HCT116 (cell line): ENCODE measurements at regions not wholly inside any gene's neighbourhood (a gene's known extent, or its start where the extent isn't known, plus 50 kb on each side); places are given as distances from the start of the nearest gene placed in this dataset.

Experiments used
- ATAC-seq: fragments of 200-7000 bp; cut with Tn5 transposase; 2 replicates; pipeline ENCODE4 v1.9.1; 2020; ENCODE audit warnings: mild to moderate bottlenecking, moderate library complexity
- BruUV-seq: library from RNA; stranded (reverse); fragments of 400-500 nt; replicated peaks from 2 replicates; lab custom pipeline; 2021; lab: Mats Ljungman, UMichigan
- CTCF ChIA-PET: fragments of 300-600 bp; sonication (Branson Sonifier 250); formaldehyde crosslinking; loops from one replicate; lab custom pipeline; 2021; ENCODE audit warnings: antibody characterized with exemption; lab: Charles Lee
- POLR2A ChIA-PET: fragments of 300-600, 350-600 bp; sonication (Branson Sonifier 250); formaldehyde crosslinking; loops from one replicate; lab custom pipeline; 2021; ENCODE audit warnings: antibody characterized with exemption; lab: Charles Lee
- RAD21 ChIA-PET, 2 experiments: fragments of 300-600 bp; sonication (Branson Sonifier 250); formaldehyde crosslinking; loops; one replicate each; lab custom pipeline; 2023; ENCODE audit warnings: low total read pairs in 2 of 2; ENCODE audit not compliant: uncharacterized antibody in 2 of 2, unreplicated experiment in 2 of 2, low non-redundant PET in 1 of 2; lab: Charles Lee
- DNase-seq: peaks from one replicate; pipeline ENCODE4 v3.0.0-alpha.2; 2010; ENCODE audit warnings: low read depth, low spot score
- H2AFZ ChIP-seq: fragments of 200-600 bp; shearing (Covaris generic), sonication (generic); 2 replicates; pipeline ENCODE4 v1.6.1; 2017; ENCODE audit warnings: low read depth, mixed run types, mixed read lengths, antibody characterized with exemption, low read length; ENCODE audit not compliant: poor library complexity, severe bottlenecking
- H3K27ac ChIP-seq: 2 replicates; pipeline ENCODE4 v1.5.1; 2012; ENCODE audit warnings: low read depth, low read length
- H3K27me3 ChIP-seq: fragments of 200-600 bp; sonication (generic); 2 replicates; pipeline ENCODE4 v1.6.1; 2016; ENCODE audit warnings: mixed run types, low read length, mixed read lengths; ENCODE audit not compliant: insufficient read depth
- H3K36me3 ChIP-seq, 2 experiments: fragments of 200-500 bp in 1 of 2; fragments of 200-600 bp in 1 of 2; sonication (Bioruptor generic) in 1 of 2; sonication (generic) in 1 of 2; 2 replicates each; pipeline versions ENCODE4 v1.5.1 to v1.6.1; 2014 to 2016; ENCODE audit warnings: low read length in 2 of 2, inconsistent platforms in 1 of 2, mixed read lengths in 1 of 2, mixed run types in 1 of 2; ENCODE audit not compliant: insufficient read depth in 2 of 2, control insufficient read depth in 1 of 2
- H3K4me1 ChIP-seq, 2 experiments: fragments of 200-600 bp in 1 of 2; sonication (generic) in 1 of 2; 2 replicates each; pipeline versions ENCODE4 v1.5.1 to v1.6.1; 2012 to 2017; ENCODE audit warnings: low read length in 2 of 2, inconsistent platforms in 1 of 2, mild to moderate bottlenecking in 1 of 2, mixed read lengths in 1 of 2, mixed run types in 1 of 2, moderate library complexity in 1 of 2; ENCODE audit not compliant: insufficient read depth in 2 of 2, control insufficient read depth in 1 of 2
- H3K4me2 ChIP-seq: fragments of 200-600 bp; sonication (generic); 2 replicates; pipeline ENCODE4 v1.6.1; 2017; ENCODE audit warnings: mixed run types, low read length, mixed read lengths
- H3K4me3 ChIP-seq, 2 experiments: fragments of 200-600 bp in 1 of 2; sonication (generic) in 1 of 2; replicated peaks in 1 of 2; 2 replicates each; pipeline ENCODE4 v1.5.1; 2011 to 2016; ENCODE audit warnings: low read length in 2 of 2, control low read depth in 1 of 2, low read depth in 1 of 2, mild to moderate bottlenecking in 1 of 2, mixed read lengths in 1 of 2, mixed run types in 1 of 2
- H3K79me2 ChIP-seq: fragments of 200-600 bp; sonication (generic); 2 replicates; pipeline ENCODE4 v1.6.1; 2017; ENCODE audit warnings: mild to moderate bottlenecking, mixed run types, low read length, moderate library complexity, mixed read lengths; ENCODE audit not compliant: insufficient read depth
- H3K9ac ChIP-seq: fragments of 200-600 bp; sonication (generic); 2 replicates; pipeline ENCODE4 v1.6.1; 2016; ENCODE audit warnings: low read length, mixed read lengths
- H3K9me2 ChIP-seq: fragments of 200-600 bp; sonication (generic), shearing (Covaris generic); 2 replicates; pipeline ENCODE4 v1.6.1; 2017; ENCODE audit warnings: mixed run types, mild to moderate bottlenecking, moderate library complexity; ENCODE audit not compliant: insufficient read depth
- H3K9me3 ChIP-seq, 2 experiments: fragments of 200-500 bp in 1 of 2; fragments of 200-600 bp in 1 of 2; sonication (Bioruptor generic) in 1 of 2; sonication (generic) in 1 of 2; 2 replicates each; pipeline ENCODE4 v1.6.1; 2014 to 2017; ENCODE audit warnings: low read length in 2 of 2, mixed read lengths in 2 of 2, inconsistent platforms in 1 of 2, low read depth in 1 of 2, mild to moderate bottlenecking in 1 of 2, mixed run types in 1 of 2, moderate library complexity in 1 of 2; ENCODE audit not compliant: control insufficient read depth in 1 of 2, insufficient read depth in 1 of 2
- H4K20me1 ChIP-seq: fragments of 200-600 bp; sonication (generic), shearing (Covaris generic); 2 replicates; pipeline ENCODE4 v1.6.1; 2017; ENCODE audit warnings: mixed run types, mild to moderate bottlenecking, moderate library complexity; ENCODE audit not compliant: insufficient read depth
- CBX3 ChIP-seq: IDR thresholded peaks from 2 replicates; pipeline ENCODE4 v1.6.1; 2012; ENCODE audit warnings: low read depth
- CTCF ChIP-seq, 3 experiments: fragments of 200-600 bp in 1 of 3; sonication (generic) in 1 of 3; IDR thresholded peaks in 2 of 3; conservative IDR thresholded peaks in 1 of 3; 2 replicates each; pipeline ENCODE4 v1.5.1; 2012 to 2017; ENCODE audit warnings: low read depth in 2 of 3, low read length in 2 of 3, antibody characterized with exemption in 1 of 3, borderline replicate concordance in 1 of 3, control low read depth in 1 of 3, mild to moderate bottlenecking in 1 of 3, mixed read lengths in 1 of 3, mixed run types in 1 of 3, moderate library complexity in 1 of 3; ENCODE audit not compliant: insufficient read depth in 1 of 3
- ELF1 ChIP-seq: IDR thresholded peaks from 2 replicates; pipeline ENCODE4 v1.6.1; 2012; ENCODE audit warnings: low read depth, borderline replicate concordance
- MAX ChIP-seq: IDR thresholded peaks from 2 replicates; pipeline ENCODE4 v1.6.1; 2012
- POLR2AphosphoS5 ChIP-seq: IDR thresholded peaks from 2 replicates; pipeline ENCODE4 v1.6.1; 2011; ENCODE audit warnings: mild to moderate bottlenecking, low read depth, low read length, moderate library complexity
- RAD21 ChIP-seq: IDR thresholded peaks from 2 replicates; pipeline ENCODE4 v1.6.1; 2012; ENCODE audit warnings: low read depth, mild to moderate bottlenecking
- REST ChIP-seq: IDR thresholded peaks from 2 replicates; pipeline ENCODE4 v1.6.1; 2012; ENCODE audit warnings: low read depth
- SIN3A ChIP-seq: IDR thresholded peaks from 2 replicates; pipeline ENCODE4 v1.6.1; 2012; ENCODE audit warnings: low read depth
- SP1 ChIP-seq: IDR thresholded peaks from 2 replicates; pipeline ENCODE4 v1.6.1; 2012; ENCODE audit warnings: low read depth
- SRF ChIP-seq: IDR thresholded peaks from 2 replicates; pipeline ENCODE4 v1.6.1; 2012; ENCODE audit warnings: low read depth
- TCF7L2 ChIP-seq: IDR thresholded peaks from 2 replicates; pipeline ENCODE4 v1.7.0; 2011; ENCODE audit warnings: borderline replicate concordance, inconsistent platforms; ENCODE audit not compliant: insufficient read depth, insufficient read length; ENCODE audit errors: extremely low read depth
- ZBTB33 ChIP-seq: IDR thresholded peaks from 2 replicates; pipeline ENCODE4 v1.6.1; 2011; ENCODE audit warnings: mild to moderate bottlenecking, low read length, moderate library complexity; ENCODE audit not compliant: insufficient replicate concordance; ENCODE audit errors: extremely low read depth
- ZNF274 ChIP-seq: fragments of 200-500 bp; sonication (Bioruptor generic); IDR thresholded peaks from 2 replicates; pipeline ENCODE4 v1.6.1; 2014; ENCODE audit warnings: mild to moderate bottlenecking, low read depth, low read length, inconsistent platforms
- intact Hi-C: fragments of 100-400 bp; cut with micrococcal nuclease; formaldehyde crosslinking; loops from 2 replicates; pipeline ENCODE4 v1.10.0; 2022

- Histone ChIP-seq H3K36me3 (no peaks in the 10 kb centered on the region), H3K9me2 (no peaks in the 10 kb centered on the region), H3K9me3 (no peaks in the 10 kb centered on the region), H3K4me1 (no peaks in the 10 kb centered on the region), H4K20me1 (no peaks in the 10 kb centered on the region), H3K79me2 (no peaks in the 10 kb centered on the region), H3K4me3 (no peak overlapping the region), H3K9ac (no peak overlapping the region), H2AFZ (no peak overlapping the region), H3K27ac (no peak overlapping the region), H3K4me2 (no peak overlapping the region), H3K27me3 (no peaks in the 10 kb centered on the region)
- BruUV-seq = no TSS peak
- ChIA-PET CTCF (no interaction called here), POLR2A (no interaction called here), RAD21 (no interaction called here)
- ATAC-seq (no peak), DNase-seq (no peak)
- intact Hi-C loops = no loop called here
- no peak for TF ChIP-seq ZBTB33
- TF ChIP-seq POLR2AphosphoS5 = no peak
- no peak for TF ChIP-seq CTCF (IDR thresholded peaks at IDR 0.05 in 2 of 3, conservative IDR thresholded peaks at IDR 0.05 in 1 of 3; ENCODE audit: borderline replicate concordance in 1 of 3, insufficient read depth in 1 of 3, low read depth in 2 of 3, low read length in 2 of 3)
- no peak for TF ChIP-seq SP1
- no peak for TF ChIP-seq SIN3A
- no peak for TF ChIP-seq MAX
- no peak for TF ChIP-seq ZNF274
- no peak for TF ChIP-seq ELF1
- TF ChIP-seq CBX3 = no peak
- TF ChIP-seq TCF7L2 = no peak
- TF ChIP-seq RAD21 = no peak
- TF ChIP-seq REST = no peak
- TF ChIP-seq SRF = no peak
These were observed 188.1 kb upstream of the BCOR start for GRCh38 chrX:40285876-40286275.
